HL-60 (cell line): ENCODE measurements at regions not wholly inside any gene's neighbourhood (a gene's known extent, or its start where the extent isn't known, plus 50 kb on each side); places are given as distances from the start of the nearest gene placed in this dataset.

Experiments used
- GABPA ChIP-seq: IDR thresholded peaks from 2 replicates; pipeline ENCODE4 v1.6.1; 2012; ENCODE audit warnings: low read depth
- POLR2AphosphoS5 ChIP-seq: IDR thresholded peaks from 2 replicates; pipeline ENCODE4 v1.6.1; 2012; ENCODE audit warnings: low read depth
- SPI1 ChIP-seq: IDR thresholded peaks from 2 replicates; pipeline ENCODE4 v1.6.1; 2012; ENCODE audit warnings: low read depth, mild to moderate bottlenecking, borderline replicate concordance
- TF ChIP-seq, protein P1 (sequence below): IDR thresholded peaks from one replicate; pipeline ENCODE4 v1.5.1; 2011; ENCODE audit warnings: low read length, control low read depth, inconsistent platforms; ENCODE audit not compliant: insufficient read depth
- TF ChIP-seq, protein P2 (sequence below): IDR thresholded peaks from 2 replicates; pipeline ENCODE4 v1.6.1; 2012; ENCODE audit warnings: low read depth; ENCODE audit not compliant: insufficient replicate concordance

DNA sequence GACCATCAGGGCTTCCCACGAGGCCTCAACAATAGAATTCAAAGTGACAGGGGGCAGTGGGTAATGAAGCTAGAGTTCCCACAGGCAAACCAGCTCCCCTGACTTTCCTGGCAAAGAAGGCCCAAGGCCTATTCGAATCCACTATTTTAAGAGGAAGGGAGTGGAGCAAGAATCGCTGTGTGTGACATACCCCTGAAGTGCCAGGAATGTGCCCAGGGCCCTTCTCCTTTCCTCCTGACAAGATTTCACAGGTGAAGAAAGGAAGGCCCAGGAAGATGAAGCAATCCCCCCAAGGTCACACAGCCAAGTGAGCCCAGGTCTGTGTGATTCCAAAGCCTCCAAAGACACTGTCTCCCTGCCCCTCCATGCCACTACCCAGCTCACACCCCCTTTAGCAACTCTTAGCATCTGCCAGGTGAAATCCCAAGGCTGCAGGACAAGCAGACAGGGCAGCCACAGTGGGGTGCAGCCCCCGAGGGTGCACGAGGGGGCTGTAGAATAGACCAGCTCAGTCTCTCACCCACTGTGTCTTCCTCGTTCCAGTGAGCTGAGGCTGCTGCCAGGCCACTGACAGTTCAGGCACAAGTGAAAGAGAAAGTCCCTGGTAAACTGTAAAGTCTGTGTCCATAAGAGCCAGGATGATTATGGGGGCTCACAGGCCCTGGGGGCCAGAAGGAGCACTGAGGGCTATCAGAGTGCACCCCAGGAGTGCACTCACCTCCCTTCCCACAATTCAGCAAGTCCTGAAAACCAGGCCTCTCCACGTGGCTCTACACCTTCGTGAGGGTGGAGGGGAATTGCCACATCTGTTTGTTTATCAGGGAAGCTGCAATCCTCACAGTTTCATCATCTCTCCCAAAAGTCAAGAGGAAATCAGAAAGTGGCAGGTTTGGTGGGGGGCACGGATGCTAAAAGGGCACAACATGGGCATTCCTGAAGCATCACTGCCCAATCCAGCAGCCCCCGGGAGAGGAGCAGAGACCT is 70.8 kb upstream of the ZMIZ1 start:
- TF ChIP-seq, protein P1, sequence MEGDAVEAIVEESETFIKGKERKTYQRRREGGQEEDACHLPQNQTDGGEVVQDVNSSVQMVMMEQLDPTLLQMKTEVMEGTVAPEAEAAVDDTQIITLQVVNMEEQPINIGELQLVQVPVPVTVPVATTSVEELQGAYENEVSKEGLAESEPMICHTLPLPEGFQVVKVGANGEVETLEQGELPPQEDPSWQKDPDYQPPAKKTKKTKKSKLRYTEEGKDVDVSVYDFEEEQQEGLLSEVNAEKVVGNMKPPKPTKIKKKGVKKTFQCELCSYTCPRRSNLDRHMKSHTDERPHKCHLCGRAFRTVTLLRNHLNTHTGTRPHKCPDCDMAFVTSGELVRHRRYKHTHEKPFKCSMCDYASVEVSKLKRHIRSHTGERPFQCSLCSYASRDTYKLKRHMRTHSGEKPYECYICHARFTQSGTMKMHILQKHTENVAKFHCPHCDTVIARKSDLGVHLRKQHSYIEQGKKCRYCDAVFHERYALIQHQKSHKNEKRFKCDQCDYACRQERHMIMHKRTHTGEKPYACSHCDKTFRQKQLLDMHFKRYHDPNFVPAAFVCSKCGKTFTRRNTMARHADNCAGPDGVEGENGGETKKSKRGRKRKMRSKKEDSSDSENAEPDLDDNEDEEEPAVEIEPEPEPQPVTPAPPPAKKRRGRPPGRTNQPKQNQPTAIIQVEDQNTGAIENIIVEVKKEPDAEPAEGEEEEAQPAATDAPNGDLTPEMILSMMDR = no peak
- TF ChIP-seq SPI1 (no peak), POLR2AphosphoS5 (no peak), GABPA (no peak)
- TF ChIP-seq, protein P2, sequence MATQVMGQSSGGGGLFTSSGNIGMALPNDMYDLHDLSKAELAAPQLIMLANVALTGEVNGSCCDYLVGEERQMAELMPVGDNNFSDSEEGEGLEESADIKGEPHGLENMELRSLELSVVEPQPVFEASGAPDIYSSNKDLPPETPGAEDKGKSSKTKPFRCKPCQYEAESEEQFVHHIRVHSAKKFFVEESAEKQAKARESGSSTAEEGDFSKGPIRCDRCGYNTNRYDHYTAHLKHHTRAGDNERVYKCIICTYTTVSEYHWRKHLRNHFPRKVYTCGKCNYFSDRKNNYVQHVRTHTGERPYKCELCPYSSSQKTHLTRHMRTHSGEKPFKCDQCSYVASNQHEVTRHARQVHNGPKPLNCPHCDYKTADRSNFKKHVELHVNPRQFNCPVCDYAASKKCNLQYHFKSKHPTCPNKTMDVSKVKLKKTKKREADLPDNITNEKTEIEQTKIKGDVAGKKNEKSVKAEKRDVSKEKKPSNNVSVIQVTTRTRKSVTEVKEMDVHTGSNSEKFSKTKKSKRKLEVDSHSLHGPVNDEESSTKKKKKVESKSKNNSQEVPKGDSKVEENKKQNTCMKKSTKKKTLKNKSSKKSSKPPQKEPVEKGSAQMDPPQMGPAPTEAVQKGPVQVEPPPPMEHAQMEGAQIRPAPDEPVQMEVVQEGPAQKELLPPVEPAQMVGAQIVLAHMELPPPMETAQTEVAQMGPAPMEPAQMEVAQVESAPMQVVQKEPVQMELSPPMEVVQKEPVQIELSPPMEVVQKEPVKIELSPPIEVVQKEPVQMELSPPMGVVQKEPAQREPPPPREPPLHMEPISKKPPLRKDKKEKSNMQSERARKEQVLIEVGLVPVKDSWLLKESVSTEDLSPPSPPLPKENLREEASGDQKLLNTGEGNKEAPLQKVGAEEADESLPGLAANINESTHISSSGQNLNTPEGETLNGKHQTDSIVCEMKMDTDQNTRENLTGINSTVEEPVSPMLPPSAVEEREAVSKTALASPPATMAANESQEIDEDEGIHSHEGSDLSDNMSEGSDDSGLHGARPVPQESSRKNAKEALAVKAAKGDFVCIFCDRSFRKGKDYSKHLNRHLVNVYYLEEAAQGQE = no peak
